Chondrocyte (in vitro differentiated cells): ENCODE measurements at regions not wholly inside any gene's neighbourhood (a gene's known extent, or its start where the extent isn't known, plus 50 kb on each side); places are given as distances from the start of the nearest gene placed in this dataset.

Experiments used
- DNase-seq: peaks from one replicate; pipeline ENCODE4 v3.0.0; 2021; ENCODE audit warnings: mixed read lengths, low spot score
- H3K27ac Mint-ChIP-seq: one replicate; pipeline ENCODE4 v1.8.0; 2021; ENCODE audit warnings: mild to moderate bottlenecking, moderate library complexity, mixed read lengths; ENCODE audit not compliant: unreplicated experiment
- H3K27me3 Mint-ChIP-seq: 2 replicates; pipeline ENCODE4 v1.8.0; 2021; ENCODE audit warnings: low read depth, mixed read lengths
- H3K36me3 Mint-ChIP-seq: 2 replicates; pipeline ENCODE4 v1.8.0; 2021; ENCODE audit warnings: low read depth, mixed read lengths
- H3K4me1 Mint-ChIP-seq: 2 replicates; pipeline ENCODE4 v1.8.0; 2021; ENCODE audit warnings: low read depth, mild to moderate bottlenecking, mixed read lengths
- H3K4me3 Mint-ChIP-seq: one replicate; pipeline ENCODE4 v1.8.0; 2021; ENCODE audit warnings: mild to moderate bottlenecking, moderate library complexity, mixed read lengths; ENCODE audit not compliant: unreplicated experiment
- H3K9me3 Mint-ChIP-seq: 2 replicates; pipeline ENCODE4 v1.8.0; 2021; ENCODE audit warnings: low read depth, mixed read lengths
- TF ChIP-seq, protein P1 (sequence below): fragments of 200-600 bp; sonication (generic); IDR thresholded peaks from 2 replicates; pipeline ENCODE4 v1.5.0; 2021; ENCODE audit warnings: antibody characterized with exemption, mild to moderate bottlenecking, moderate library complexity

DNA sequence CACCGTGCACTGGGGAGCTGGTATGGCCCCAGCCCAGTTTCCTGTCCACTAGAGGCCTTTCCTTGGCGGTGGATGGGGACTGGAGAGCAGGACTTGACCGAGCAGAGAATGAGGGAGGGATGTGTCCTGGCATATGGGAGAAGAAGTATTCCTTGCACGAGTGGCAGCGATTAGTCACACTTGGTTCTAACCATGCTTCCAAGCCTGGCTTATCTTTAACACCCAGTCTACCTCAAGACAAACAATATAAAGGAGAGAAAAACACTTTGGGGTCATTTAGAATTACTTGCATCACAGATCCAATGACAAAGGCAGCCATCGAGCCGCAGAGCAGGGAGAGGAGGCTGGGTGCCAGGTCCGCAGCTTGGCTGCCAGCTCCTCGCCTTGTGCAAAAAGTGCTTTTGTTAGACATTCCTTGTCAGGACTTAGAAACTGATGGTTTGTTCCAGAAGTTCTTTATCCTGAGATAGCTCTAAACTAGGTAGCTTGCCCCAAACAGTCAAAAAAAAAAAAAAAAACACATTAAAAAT lies 214.9 kb upstream of the GMDS start:
- H3K4me3 Mint-ChIP-seq: no peak overlapping the region
- no peaks in the 10 kb centered on the region for H3K4me1 Mint-ChIP-seq
- TF ChIP-seq, protein P1, sequence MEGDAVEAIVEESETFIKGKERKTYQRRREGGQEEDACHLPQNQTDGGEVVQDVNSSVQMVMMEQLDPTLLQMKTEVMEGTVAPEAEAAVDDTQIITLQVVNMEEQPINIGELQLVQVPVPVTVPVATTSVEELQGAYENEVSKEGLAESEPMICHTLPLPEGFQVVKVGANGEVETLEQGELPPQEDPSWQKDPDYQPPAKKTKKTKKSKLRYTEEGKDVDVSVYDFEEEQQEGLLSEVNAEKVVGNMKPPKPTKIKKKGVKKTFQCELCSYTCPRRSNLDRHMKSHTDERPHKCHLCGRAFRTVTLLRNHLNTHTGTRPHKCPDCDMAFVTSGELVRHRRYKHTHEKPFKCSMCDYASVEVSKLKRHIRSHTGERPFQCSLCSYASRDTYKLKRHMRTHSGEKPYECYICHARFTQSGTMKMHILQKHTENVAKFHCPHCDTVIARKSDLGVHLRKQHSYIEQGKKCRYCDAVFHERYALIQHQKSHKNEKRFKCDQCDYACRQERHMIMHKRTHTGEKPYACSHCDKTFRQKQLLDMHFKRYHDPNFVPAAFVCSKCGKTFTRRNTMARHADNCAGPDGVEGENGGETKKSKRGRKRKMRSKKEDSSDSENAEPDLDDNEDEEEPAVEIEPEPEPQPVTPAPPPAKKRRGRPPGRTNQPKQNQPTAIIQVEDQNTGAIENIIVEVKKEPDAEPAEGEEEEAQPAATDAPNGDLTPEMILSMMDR: no peak
- no peak for DNase-seq
- H3K36me3 Mint-ChIP-seq: peaks cover 2% of the 10 kb centered on the region
- no peaks in the 10 kb centered on the region for H3K27me3 Mint-ChIP-seq
- no peak overlapping the region for H3K27ac Mint-ChIP-seq
- no peaks in the 10 kb centered on the region for H3K9me3 Mint-ChIP-seq

- Mint-ChIP-seq H3K27me3 (no peaks in the 10 kb centered on the region), H3K4me1 (peaks cover 17% of the 10 kb centered on the region), H3K27ac (no peak overlapping the region), H3K4me3 (no peak overlapping the region), H3K9me3 (no peaks in the 10 kb centered on the region), H3K36me3 (peaks cover 5% of the 10 kb centered on the region)
- no peak for DNase-seq
- TF ChIP-seq, protein P1: no peak
Measured at GRCh38 chr6:2454180-2454579, 208.8 kb upstream of the GMDS start.

DNA sequence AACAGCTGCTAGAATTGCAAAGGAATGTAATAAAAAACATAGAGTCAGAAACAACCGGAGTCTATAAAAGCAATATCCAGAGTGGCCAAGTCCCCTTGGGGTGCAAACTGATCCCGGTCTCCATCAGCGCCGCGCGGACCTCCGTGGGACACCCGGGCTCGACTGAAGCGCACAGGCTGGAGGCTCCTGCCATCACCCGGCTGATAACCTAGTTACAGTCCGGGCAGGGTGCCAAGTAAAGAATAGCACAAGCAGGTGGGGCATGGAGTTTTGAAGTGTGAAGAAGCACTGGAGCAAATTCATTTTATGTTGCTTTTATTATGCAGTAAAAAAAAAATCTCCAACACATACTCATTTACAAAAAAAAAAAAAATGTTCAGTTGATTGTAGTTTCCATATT lies 205.1 kb upstream of the GMDS start:
- Mint-ChIP-seq H3K9me3 (no peaks in the 10 kb centered on the region), H3K4me1 (peaks cover 29% of the 10 kb centered on the region), H3K27me3 (no peaks in the 10 kb centered on the region), H3K36me3 (peaks cover 2% of the 10 kb centered on the region), H3K27ac (no peak overlapping the region), H3K4me3 (no peak overlapping the region)
- no peak for DNase-seq
- TF ChIP-seq, protein P1: no peak

DNA sequence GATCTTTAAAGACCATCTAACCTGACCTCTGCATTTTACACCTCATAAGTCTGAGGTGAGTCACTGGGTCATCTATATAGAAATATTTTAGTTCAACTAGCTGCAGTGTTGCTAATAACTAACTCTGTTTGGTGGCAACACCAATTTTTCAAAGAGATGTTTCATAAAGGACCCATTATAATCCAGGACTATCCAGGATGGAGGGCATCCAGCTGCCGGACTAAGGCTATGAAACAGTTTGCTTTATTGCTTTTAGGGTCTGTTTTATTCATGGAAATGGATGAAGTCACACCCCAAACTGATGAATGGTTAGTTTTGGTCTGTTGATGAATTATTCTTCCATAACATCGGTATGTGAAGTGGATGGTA lies 204.2 kb upstream of the GMDS start:
- no peak overlapping the region for H3K4me3 Mint-ChIP-seq
- no peaks in the 10 kb centered on the region for H3K9me3 Mint-ChIP-seq
- H3K27ac Mint-ChIP-seq: no peak overlapping the region
- peaks cover 29% of the 10 kb centered on the region for H3K4me1 Mint-ChIP-seq
- TF ChIP-seq, protein P1: no peak
- peaks cover 2% of the 10 kb centered on the region for H3K36me3 Mint-ChIP-seq
- no peak for DNase-seq
- H3K27me3 Mint-ChIP-seq: no peaks in the 10 kb centered on the region

DNA sequence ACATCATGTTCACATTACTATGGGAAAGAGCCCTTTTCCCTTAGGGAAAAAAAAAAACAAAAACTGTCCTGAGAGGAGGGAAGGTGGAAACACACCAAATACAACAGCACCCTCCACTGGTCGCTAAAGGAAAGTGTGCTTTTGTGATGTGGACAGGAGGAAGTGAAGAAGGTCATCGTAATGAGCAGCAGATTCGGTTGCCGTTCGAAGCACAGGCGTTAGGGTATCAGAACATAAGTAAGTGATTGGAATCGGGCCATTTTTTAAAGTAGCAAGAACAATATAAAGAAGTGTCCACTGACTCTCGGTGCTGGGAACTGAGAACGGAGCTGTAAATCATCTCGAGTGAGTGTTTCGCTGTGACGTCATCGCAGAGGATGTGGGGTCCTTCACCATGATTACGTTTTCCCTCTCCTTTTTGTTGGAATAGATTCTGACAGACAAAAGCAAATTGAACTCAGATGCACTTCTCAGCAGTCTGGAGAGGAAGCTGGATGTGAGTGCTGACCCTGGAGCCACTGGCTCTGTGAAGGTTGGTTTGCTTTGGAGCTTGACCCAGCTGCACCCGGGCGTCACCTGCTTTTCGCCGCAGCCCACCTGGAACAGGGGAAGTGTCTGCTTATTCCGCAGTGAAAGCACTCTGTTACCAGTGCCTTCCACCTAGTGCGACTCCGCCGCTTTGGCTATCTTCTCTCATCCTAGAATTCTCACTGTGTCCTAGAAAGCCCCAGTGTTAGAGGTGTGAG lies 203.6 kb upstream of the GMDS start:
- Mint-ChIP-seq H3K27me3 (no peaks in the 10 kb centered on the region), H3K4me3 (peak overlapping the region; percentile 65), H3K9me3 (no peaks in the 10 kb centered on the region), H3K27ac (peak overlapping the region; percentile 70), H3K36me3 (peaks cover 2% of the 10 kb centered on the region), H3K4me1 (peaks cover 26% of the 10 kb centered on the region)
- no peak for DNase-seq
- TF ChIP-seq, protein P1: peak; percentile 97
